SK-N-DZ (cell line): ENCODE measurements at regions not wholly inside any gene's neighbourhood (a gene's known extent, or its start where the extent isn't known, plus 50 kb on each side); places are given as distances from the start of the nearest gene placed in this dataset.
"Not testable (repeated sequence)": the region's sequence is repeated elsewhere in the genome, so short reads cannot be mapped to it uniquely, and the experiment has no call there.

ENCODE experiments used
- DNase-seq: peaks from one replicate; pipeline ENCODE4 v3.0.0-alpha.2; 2015; ENCODE audit warnings: low spot score

- no peak for DNase-seq
Observed at GRCh38 chr2:241982706-241983570, 113.4 kb downstream of the RTP5 start.

- DNase-seq: no peak
Observed at GRCh38 chr2:241983571-241984270, 114.2 kb downstream of the RTP5 start.

DNA sequence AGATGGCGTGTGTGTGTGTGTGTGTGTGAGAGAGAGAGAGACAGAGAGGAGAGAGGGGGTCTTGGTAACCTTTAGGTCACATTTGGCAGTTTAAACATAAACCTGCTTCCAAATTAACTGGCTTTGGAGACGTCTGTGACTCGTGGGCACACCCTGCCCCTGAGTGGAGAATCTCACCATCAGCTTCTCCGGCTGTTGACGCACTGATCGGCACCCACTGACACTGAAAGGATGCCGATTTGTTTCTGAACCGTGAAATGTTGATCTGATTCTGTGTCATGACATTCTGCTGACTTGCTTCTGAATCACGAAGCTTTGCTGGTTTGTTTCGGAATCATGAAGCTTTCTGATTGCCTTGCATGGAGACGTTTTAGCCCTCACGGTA, 114.7 kb downstream of the RTP5 start:
- DNase-seq: no peak

DNA sequence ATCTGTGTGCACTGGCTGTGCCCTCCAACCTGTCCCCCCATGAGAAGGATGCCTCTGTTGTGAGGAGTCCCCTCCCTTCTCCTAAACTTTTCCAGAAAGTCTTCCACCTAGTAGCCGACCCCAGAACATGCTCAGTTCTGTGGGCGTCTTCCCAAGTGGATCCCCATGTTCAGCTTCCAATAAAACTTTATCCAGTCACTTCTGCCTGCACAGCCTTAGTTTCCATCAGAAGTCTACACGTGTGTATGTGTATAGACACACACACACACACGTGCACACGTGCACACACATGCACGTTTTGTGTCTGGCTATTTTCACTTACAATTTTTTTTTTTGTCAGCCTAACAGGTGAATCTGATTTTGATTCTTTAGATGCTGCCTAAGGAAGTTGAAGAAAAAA, 115.1 kb downstream of the RTP5 start:
- no peak for DNase-seq

DNA sequence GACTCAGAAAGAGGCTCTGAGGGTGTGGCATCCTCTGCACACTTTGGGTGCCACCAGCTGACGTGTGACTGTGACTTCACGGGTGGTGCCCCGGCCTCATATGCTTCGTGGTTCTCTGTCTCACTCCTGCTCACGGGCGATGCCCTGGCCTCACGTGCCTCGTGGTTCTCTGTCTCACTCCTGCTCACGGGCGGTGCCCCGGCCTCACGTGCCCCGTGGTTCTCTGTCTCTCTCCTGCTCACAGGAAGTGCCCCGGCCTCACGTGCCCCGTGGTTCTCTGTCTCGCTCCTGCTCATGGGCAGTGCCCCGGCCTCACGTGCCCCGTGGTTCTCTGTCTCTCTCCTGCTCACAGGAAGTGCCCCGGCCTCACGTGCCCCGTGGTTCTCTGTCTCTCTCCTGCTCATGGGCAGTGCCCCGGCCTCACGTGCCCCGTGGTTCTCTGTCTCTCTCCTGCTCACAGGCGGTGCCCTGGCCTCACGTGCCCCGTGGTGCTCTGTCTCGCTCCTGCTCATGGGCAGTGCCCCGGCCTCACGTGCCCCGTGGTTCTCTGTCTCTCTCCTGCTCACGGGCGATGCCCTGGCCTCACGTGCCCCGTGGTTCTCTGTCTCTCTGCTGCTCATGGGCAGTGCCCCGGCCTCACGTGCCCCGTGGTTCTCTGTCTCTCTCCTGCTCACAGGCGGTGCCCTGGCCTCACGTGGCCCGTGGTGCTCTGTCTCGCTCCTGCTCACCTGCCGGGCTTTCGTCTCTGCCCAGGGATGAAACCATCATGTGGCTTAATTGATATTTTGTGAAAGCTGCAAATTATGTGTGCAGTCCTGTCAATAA, 115.8 kb downstream of the RTP5 start:
- not testable (repeated sequence) for DNase-seq

GRCh38 chr2:241985986-241986329, 116.4 kb downstream of the RTP5 start:
- DNase-seq: no peak

DNA sequence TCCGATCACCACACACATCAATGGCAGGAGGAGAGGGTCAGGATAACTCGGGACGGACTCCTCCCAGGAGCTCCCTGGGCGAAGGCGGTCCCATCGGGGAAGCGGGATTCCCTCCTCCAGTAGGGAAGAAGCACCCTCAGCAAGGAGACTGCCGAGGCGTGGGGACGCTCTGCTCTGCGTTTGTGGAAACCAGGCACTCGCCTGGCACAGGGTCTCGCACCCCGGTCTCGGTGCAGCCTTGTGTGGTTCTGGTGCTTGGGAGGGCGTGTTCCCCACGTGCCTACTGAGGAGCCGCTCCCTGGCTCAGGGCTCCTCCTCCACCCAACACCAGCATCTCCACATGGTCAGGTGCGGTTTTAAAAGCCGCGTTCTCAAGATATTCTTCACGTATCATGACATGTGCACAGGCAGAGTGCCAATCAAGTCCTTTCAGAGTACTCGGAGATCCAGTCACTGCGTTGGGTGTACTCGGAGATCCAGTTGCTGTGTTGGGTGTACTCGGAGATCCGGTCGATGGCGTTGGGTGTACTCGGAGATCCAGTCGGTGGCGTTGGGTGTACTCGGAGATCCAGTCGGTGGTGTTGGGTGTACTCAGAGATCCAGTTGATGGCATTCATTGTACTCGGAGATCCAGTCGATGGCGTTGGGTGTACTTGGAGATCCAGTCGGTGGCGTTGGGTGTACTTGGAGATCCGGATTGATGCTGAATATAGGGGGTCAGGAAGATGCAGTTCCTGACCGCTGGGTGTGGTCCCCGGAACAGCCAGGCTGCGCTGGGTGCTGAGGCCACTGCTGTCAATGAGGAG, 117.5 kb downstream of the RTP5 start:
- DNase-seq: no peak

- no peak for DNase-seq
Observed at GRCh38 chr2:241987726-241988125, 118.2 kb downstream of the RTP5 start.

DNA sequence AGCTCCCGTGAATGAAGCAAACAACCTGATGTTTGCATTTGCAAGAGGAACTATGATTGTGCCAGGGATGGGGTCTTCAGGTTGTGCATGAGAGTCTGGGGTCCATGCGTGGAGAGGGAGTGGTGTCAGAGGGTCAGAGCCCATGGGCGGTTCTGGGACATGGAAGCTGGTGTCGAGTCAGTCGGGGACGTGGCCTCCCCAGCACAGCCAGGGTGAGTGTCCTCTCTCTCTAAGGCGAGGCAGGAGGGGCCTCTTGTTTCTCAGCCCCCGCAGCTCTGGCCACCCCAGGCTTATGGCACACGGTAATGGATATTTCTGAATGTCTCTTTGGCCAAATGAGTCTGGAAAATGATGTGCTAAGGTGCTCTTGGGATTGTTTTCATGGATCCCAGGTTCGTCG, 118.6 kb downstream of the RTP5 start:
- no peak for DNase-seq

- no peak for DNase-seq
Observed at GRCh38 chr2:241989074-241989473, 119.5 kb downstream of the RTP5 start.

- no peak for DNase-seq
Observed at GRCh38 chr2:241990466-241990865, 120.9 kb downstream of the RTP5 start.

GRCh38 chr2:241991299-241991698, 121.8 kb downstream of the RTP5 start:
- DNase-seq: no peak

GRCh38 chr2:241992753-241993152, 123.2 kb downstream of the RTP5 start:
- DNase-seq: no peak

- DNase-seq: no peak
Observed at GRCh38 chr2:241993386-241994005, 124.0 kb downstream of the RTP5 start.

DNA sequence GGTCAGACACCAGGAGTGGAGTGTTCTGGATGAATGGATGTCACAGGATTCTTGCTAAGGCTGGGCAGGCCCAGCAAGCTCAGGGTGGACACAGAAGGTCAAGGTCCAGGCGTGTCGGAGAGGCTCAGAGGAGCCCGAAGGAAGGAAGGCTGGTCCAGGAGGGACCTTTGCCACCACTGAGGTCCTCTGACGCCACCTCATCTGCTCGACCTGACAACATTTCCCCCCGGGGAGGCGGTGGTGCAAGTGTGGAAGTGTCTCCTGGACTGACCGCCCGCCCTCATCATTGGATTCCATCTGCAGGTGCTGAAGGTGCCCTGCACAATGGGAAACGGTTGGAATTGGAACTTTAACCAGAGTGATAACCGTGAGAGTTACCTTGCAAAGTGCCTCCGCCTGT, 124.6 kb downstream of the RTP5 start:
- no peak for DNase-seq

GRCh38 chr2:241994556-241995213, 125.2 kb downstream of the RTP5 start:
- DNase-seq: no peak

GRCh38 chr2:241996100-241996499, 126.6 kb downstream of the RTP5 start:
- DNase-seq: no peak

GRCh38 chr2:241997017-241997416, 127.5 kb downstream of the RTP5 start:
- no peak for DNase-seq

- DNase-seq: no peak
Observed at GRCh38 chr2:241999184-241999583, 129.7 kb downstream of the RTP5 start.

DNA sequence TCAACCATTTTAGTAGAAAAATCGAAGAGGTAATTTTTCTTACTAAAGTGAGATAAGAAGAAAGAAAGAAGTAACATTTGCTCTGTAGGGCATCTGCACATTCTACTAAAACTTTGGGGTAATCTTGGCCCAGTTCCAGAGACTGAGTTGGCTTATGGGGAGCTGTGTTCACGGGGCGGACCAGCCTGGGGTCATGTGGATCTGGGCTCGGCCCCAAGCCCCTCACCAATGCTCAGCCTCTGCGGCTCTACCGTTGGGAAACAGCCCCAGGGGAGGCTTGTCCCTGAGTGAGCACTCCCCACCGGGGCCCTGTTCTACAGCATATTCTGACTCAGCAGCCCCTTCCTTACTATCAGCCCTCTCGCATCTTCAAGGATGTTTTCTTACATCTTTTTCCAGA, 132.3 kb downstream of the RTP5 start:
- DNase-seq: no peak
